OCI-LY1 (cell line): ENCODE measurements at regions not wholly inside any gene's neighbourhood (a gene's known extent, or its start where the extent isn't known, plus 50 kb on each side); places are given as distances from the start of the nearest gene placed in this dataset.

ENCODE experiments used
- CTCF ChIP-seq: fragments of 200-600 bp; sonication (generic), shearing (Covaris generic); IDR thresholded peaks from 2 replicates; pipeline ENCODE4 v1.5.1; 2017; ENCODE audit warnings: mild to moderate bottlenecking, antibody characterized with exemption, low read length, moderate library complexity, mixed read lengths
- EZH2 ChIP-seq: fragments of 200-600 bp; sonication (generic), shearing (Covaris generic); IDR thresholded peaks from 2 replicates; pipeline ENCODE4 v1.8.0; 2017; ENCODE audit warnings: borderline replicate concordance, mixed run types, mild to moderate bottlenecking, antibody characterized with exemption, low read length, moderate library complexity, mixed read lengths

- TF ChIP-seq CTCF (no peak), EZH2 (no peak)
These were observed 560.7 kb downstream of the STK39 start for GRCh38 chr2:167686691-167687090.
